Panc1 (cell line): ENCODE measurements at regions not wholly inside any gene's neighbourhood (a gene's known extent, or its start where the extent isn't known, plus 50 kb on each side); places are given as distances from the start of the nearest gene placed in this dataset.

ENCODE experiments used
- ATAC-seq: fragments of 200-7000 bp; cut with Tn5 transposase; 2 replicates; pipeline ENCODE4 v1.9.1; 2020; ENCODE audit warnings: mild to moderate bottlenecking, moderate library complexity
- BruUV-seq: library from RNA; stranded (reverse); fragments of 400-500 nt; replicated peaks from 2 replicates; lab custom pipeline; 2021; lab: Mats Ljungman, UMichigan
- CTCF ChIA-PET: fragments of 300-600 bp; sonication (Branson Sonifier 250); formaldehyde crosslinking; loops from one replicate; lab custom pipeline; 2022; ENCODE audit warnings: antibody characterized with exemption; lab: Charles Lee
- POLR2A ChIA-PET: fragments of 300-600 bp; sonication (Branson Sonifier 250); formaldehyde crosslinking; loops from one replicate; lab custom pipeline; 2022; ENCODE audit warnings: antibody characterized with exemption; lab: Charles Lee
- DNase-seq: peaks from one replicate; pipeline ENCODE4 v3.0.0-alpha.2; 2010; ENCODE audit warnings: low read depth, low spot score
- H3K27ac ChIP-seq: 2 replicates; pipeline ENCODE4 v1.5.1; 2011; ENCODE audit warnings: mild to moderate bottlenecking, low read length, inconsistent platforms
- H3K27me3 ChIP-seq: fragments of 200-500 bp; sonication (Bioruptor generic); 2 replicates; pipeline ENCODE4 v1.6.0; 2014; ENCODE audit warnings: low read length, inconsistent platforms; ENCODE audit not compliant: control insufficient read depth, insufficient read depth
- H3K36me3 ChIP-seq: fragments of 200-500 bp; sonication (Bioruptor generic); 2 replicates; pipeline ENCODE4 v1.5.1; 2014; ENCODE audit warnings: inconsistent platforms, mild to moderate bottlenecking, low read length, moderate library complexity; ENCODE audit not compliant: control insufficient read depth, insufficient read depth
- H3K4me1 ChIP-seq: 2 replicates; pipeline ENCODE4 v1.5.1; 2011; ENCODE audit warnings: inconsistent platforms, mild to moderate bottlenecking, low read length, moderate library complexity; ENCODE audit not compliant: control insufficient read depth, insufficient read depth
- H3K4me3 ChIP-seq, 2 experiments: 2 replicates each; pipeline ENCODE4 v1.5.1; 2011 to 2012; ENCODE audit warnings: low read depth in 2 of 2, low read length in 2 of 2, mild to moderate bottlenecking in 2 of 2, inconsistent platforms in 1 of 2, moderate library complexity in 1 of 2
- H3K9me3 ChIP-seq: fragments of 200-500 bp; sonication (Bioruptor generic); 2 replicates; pipeline ENCODE4 v1.5.1; 2014; ENCODE audit warnings: low read depth, mild to moderate bottlenecking, inconsistent platforms, low read length, moderate library complexity; ENCODE audit not compliant: control insufficient read depth, insufficient read depth
- CTCF ChIP-seq: fragments of 450-650 bp; IDR thresholded peaks from 2 replicates; pipeline ENCODE4 v1.5.1; 2017; ENCODE audit warnings: mild to moderate bottlenecking
- POLR2AphosphoS5 ChIP-seq: IDR thresholded peaks from 2 replicates; pipeline ENCODE4 v1.6.1; 2012; ENCODE audit warnings: mild to moderate bottlenecking, low read depth, low read length, moderate library complexity
- SIN3A ChIP-seq: IDR thresholded peaks from 2 replicates; pipeline ENCODE4 v1.6.1; 2012; ENCODE audit warnings: low read depth, mild to moderate bottlenecking, low read length, moderate library complexity, borderline replicate concordance; ENCODE audit not compliant: insufficient read depth
- TCF7L2 ChIP-seq: IDR thresholded peaks from 2 replicates; pipeline ENCODE4 v1.6.1; 2011; ENCODE audit warnings: mild to moderate bottlenecking, low read depth, low read length, inconsistent platforms
- in situ Hi-C: cut with HindIII; loops from 2 replicates; pipeline ENCODE4 v1.10.0; 2016; ENCODE audit warnings: low sequenced_read_pairs, low pct_unique_long_range_greater_than_20kb
- intact Hi-C: fragments of 100-400 bp; cut with micrococcal nuclease; formaldehyde crosslinking; loops from one replicate; pipeline ENCODE4 v1.10.0; 2022; ENCODE audit not compliant: unreplicated experiment
- TF ChIP-seq, protein P1 (sequence below), 2 experiments: IDR thresholded peaks; 2 replicates each; pipeline ENCODE4 v1.6.1; 2011 to 2012; ENCODE audit warnings: low read depth in 2 of 2, control low read depth in 1 of 2, low read length in 1 of 2, mild to moderate bottlenecking in 1 of 2, moderate library complexity in 1 of 2; ENCODE audit not compliant: insufficient read depth in 1 of 2

- DNase-seq (no peak), ATAC-seq (no peak)
- no peaks in the 10 kb centered on the region for H3K9me3 ChIP-seq
- H3K27ac ChIP-seq = no peak overlapping the region
- CTCF ChIA-PET = no interaction called here
- POLR2A ChIA-PET = no interaction called here
- no TSS peak for BruUV-seq
- H3K4me1 ChIP-seq = no peaks in the 10 kb centered on the region; the same call in 1 of the 2 replicates
- H3K27me3 ChIP-seq = no peaks in the 10 kb centered on the region
- H3K36me3 ChIP-seq = no peaks in the 10 kb centered on the region
- H3K4me3 ChIP-seq = no peak overlapping the region
- in situ Hi-C loops (no loop called here), intact Hi-C loops (no loop called here)
- TF ChIP-seq SIN3A (no peak), CTCF (no peak), POLR2AphosphoS5 (no peak), TCF7L2 (no peak)
- TF ChIP-seq, protein P1, sequence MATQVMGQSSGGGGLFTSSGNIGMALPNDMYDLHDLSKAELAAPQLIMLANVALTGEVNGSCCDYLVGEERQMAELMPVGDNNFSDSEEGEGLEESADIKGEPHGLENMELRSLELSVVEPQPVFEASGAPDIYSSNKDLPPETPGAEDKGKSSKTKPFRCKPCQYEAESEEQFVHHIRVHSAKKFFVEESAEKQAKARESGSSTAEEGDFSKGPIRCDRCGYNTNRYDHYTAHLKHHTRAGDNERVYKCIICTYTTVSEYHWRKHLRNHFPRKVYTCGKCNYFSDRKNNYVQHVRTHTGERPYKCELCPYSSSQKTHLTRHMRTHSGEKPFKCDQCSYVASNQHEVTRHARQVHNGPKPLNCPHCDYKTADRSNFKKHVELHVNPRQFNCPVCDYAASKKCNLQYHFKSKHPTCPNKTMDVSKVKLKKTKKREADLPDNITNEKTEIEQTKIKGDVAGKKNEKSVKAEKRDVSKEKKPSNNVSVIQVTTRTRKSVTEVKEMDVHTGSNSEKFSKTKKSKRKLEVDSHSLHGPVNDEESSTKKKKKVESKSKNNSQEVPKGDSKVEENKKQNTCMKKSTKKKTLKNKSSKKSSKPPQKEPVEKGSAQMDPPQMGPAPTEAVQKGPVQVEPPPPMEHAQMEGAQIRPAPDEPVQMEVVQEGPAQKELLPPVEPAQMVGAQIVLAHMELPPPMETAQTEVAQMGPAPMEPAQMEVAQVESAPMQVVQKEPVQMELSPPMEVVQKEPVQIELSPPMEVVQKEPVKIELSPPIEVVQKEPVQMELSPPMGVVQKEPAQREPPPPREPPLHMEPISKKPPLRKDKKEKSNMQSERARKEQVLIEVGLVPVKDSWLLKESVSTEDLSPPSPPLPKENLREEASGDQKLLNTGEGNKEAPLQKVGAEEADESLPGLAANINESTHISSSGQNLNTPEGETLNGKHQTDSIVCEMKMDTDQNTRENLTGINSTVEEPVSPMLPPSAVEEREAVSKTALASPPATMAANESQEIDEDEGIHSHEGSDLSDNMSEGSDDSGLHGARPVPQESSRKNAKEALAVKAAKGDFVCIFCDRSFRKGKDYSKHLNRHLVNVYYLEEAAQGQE (IDR thresholded peaks at IDR 0.05; ENCODE audit: insufficient read depth in 1 of 2, low read depth in 2 of 2, low read length in 1 of 2) = no peak
Observed at GRCh38 chr20:22474224-22474623, 110.1 kb downstream of the FOXA2 start.

DNA sequence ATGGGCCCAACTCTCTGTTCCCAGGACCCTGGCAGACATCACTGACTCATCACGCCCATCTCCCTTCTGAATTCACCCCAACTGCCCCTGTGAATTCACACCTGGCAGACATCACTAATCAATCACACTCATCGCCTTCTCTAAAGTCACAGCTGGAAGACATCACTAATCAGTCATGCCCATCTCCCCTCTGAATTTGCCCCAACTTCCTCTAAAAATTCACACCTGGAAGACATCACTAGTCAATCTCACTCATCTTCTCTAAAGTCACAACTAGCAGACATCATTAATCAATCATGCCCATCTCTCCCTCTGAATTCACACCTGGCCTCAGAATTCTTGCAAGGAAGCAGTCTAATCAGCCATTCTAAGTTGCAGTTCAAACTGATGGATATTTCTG is 111.1 kb downstream of the FOXA2 start:
- ChIA-PET CTCF (no interaction called here), POLR2A (no interaction called here)
- intact Hi-C loops = no loop called here
- H3K9me3 ChIP-seq = no peaks in the 10 kb centered on the region
- no peaks in the 10 kb centered on the region; the same call in 1 of the 2 replicates for H3K4me1 ChIP-seq
- H3K27me3 ChIP-seq = no peaks in the 10 kb centered on the region
- ATAC-seq = no peak
- TF ChIP-seq POLR2AphosphoS5 (no peak), TCF7L2 (no peak), CTCF (no peak), SIN3A (no peak)
- no TSS peak for BruUV-seq
- H3K4me3 ChIP-seq = no peak overlapping the region
- H3K27ac ChIP-seq = no peak overlapping the region
- in situ Hi-C loops = no loop called here
- no peak for DNase-seq
- no peaks in the 10 kb centered on the region for H3K36me3 ChIP-seq
